CD4-positive, alpha-beta T cell treated with Interleukin-21 for 1 hour (primary cell): ENCODE measurements at regions not wholly inside any gene's neighbourhood (a gene's known extent, or its start where the extent isn't known, plus 50 kb on each side); places are given as distances from the start of the nearest gene placed in this dataset.

ENCODE experiments used
- DNase-seq: peaks from one replicate; pipeline ENCODE4 v3.0.0-alpha.2; 2020

DNA sequence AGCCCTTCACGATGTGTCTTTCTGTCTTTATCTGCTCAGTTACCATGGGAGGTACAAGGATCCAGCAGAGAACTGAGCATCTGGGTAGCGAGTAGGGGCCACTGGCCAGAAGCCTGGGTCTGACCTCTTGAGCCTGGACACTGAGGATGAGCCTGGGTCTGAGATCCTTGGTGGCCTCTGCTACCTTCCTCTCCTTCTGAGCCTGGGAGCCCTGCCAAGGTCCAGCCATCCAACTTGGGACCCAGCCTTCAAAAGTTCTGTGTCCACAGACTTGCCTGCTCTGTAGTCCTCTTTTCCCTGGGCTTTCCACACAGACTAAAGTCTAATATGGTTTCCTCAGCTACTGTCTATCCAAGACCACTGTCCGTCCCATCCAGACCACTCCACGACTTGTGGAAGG lies 60.2 kb upstream of the NAA20 start:
- no peak for DNase-seq

DNA sequence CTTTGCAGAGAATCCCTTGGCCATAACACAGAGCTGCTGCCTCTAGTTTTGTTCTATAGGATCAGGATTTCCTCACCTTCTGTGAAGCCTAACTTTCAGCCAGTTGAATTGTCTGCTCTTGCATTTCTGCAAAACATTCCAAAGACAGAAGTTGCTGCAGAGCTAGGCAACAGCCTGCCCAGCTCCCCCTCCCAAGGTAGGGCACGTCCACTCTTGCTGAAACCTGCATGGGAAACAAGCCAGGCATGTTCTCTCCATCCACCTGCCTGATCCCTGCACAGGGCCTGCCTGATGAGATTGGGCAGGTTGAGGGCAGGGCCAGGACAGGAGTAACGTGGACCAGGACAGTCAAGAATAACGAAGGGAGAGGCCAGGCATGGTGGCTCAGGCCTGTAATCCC lies 58.9 kb upstream of the NAA20 start:
- no peak for DNase-seq

DNA sequence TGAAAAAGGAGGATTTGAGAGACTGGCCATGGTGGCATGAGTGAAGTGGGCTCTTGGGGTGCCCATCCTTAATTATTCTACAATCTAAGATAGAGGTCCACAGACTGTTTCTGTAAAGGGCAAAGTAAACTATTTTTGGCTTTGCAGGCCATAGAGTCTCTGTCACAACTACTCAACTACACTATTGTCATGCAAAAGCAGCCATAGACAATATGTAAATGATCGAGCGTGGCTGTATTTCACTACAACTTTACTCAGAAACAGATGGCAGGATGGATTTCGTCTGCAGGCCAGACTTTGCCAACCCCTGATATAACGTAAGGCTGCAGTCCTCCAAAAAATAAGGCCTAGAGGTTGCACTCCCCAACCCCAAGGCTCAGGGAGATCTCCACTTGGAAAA lies 58.2 kb upstream of the NAA20 start:
- no peak for DNase-seq

DNA sequence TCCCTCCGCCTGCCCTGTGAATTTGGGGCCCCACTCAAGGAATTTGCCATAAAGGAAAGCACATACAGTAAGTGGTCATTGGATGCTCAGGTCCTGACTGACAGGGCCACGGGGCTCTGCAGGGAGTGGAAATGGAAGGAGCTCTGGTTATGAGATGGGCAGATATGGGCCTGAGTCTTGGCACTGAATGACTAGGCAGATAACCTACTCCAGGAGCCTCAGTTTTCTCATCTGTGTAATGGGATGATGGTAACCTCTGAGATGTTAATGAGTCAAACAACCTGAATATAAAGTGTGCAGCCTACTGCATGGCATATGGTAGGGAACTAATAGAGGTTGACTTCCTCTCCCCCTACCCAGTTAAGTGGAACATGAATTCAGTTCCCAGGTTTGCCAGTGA lies 56.4 kb upstream of the NAA20 start:
- no peak for DNase-seq

DNA sequence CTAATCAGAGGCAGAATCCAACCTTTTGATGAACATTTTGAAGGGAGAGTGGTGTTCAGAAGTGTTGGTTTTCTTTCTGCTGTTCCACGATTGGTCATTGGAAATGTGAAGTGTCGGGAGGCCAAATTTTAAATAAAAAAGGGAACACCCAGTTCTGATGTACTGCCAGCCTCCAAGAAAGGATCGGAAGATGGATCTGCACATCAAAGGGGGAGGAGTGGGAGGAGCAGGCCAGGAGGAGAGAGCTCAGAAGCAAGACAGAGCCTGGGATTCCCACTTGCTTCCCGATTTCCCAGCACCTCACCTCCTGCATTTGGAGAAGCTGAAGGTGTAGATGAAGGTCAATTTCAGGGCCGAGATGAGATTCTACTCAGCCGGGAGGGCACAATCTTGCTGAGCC lies 55.9 kb upstream of the NAA20 start:
- no peak for DNase-seq

DNA sequence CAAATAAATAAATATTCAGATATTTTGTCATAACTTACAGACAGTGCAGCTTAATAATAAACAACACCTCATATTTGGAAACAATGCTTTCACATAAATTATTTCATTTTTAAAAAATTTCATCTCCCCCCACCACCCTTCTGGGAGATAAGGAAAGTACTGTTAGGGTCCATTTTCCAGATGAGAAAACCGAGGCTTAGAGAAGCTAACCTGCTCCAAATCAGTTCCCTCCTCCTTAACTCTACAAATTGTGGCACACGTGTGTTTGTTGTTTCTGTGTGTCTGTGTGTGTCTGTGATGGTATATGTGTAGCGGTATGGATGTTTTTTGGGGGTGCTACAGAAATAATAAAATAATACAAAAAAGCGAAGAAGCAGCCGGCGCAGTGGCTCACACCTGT lies 54.2 kb upstream of the NAA20 start:
- no peak for DNase-seq

DNA sequence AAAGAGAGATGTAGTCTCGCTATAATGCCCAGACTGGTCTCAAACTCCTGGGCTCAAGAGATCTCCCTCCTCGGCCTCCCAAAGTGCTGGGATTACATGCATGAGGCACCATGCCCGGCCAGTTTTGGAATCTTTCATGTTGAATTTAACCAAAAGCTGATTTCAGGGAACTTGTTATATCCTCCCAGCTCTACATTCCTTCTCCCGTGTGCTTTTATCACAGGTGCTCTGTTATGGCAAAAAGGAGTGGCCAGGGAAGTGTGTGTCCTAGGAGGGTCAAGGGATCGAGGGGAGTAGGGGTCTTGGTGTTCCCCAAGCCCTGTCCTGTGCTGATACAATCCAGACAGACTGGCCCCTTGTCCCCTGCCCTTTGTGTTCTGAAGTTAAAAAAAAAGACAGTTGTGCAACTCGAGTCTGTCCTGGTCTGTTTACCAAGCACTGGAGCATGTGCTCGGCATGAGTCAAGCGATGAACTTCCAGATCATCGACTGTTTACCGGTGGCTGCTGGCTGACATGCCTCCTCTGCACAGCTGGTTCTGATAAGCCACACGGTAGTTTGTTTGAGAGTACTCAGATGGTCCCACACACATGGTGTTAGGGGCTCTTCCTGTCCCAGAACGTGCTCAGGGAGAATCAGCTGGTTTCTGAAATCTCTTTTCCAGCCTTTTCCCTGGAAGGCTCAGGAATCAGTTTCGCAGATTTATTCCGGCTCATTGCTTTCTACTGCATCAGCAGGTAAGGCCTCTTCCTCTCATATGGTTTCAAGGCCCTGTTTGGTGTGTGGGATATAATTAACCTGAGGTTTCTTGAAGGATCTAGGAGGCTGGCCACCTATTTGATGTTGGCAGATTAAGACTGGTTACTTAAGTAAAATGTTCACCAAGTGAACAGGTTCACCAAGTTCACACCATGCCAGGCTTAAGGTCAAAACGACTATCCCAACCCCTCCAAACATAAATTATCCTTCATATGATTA lies 52.6 kb upstream of the NAA20 start:
- DNase-seq = no peak

DNA sequence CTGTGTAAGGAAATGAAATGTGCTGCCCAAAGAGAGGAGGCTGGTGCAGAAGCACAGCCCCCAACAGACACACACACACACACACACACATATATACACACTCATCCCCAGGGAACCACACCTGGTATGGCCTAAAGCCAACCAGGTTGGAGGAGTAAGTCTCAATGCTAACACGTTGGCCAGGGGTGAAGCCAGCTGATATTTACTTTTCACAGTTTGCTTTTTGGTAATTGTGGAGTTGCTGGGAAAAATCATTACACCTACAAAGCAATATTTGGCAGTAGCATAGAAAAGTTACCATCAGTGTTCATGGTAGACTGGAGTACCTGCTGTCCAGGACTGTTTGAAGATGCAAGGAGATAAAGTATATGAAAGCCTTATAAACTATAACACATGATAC lies 50.3 kb upstream of the NAA20 start:
- DNase-seq = no peak
